Right atrium auricular region (tissue), 2 donors: ENCODE measurements at regions not wholly inside any gene's neighbourhood (a gene's known extent, or its start where the extent isn't known, plus 50 kb on each side); places are given as distances from the start of the nearest gene placed in this dataset.
"Not testable (repeated sequence)": the region's sequence is repeated elsewhere in the genome, so short reads cannot be mapped to it uniquely, and the experiment has no call there.

Experiments
- DNase-seq: peaks from one replicate; pipeline ENCODE4 v3.0.0-alpha.2; 2019; ENCODE audit warnings: low spot score
- H3K27ac ChIP-seq, 2 donors: fragments of 200-600 bp; sonication (generic); 1 replicate in 1 of 2; 2 replicates in 1 of 2; pipeline ENCODE4 v1.5.1; 2016 to 2019
- H3K27me3 ChIP-seq, 2 donors: fragments of 200-600 bp; sonication (generic); one replicate each; pipeline versions ENCODE4 v1.5.1 to v1.6.0; 2017 to 2019
- H3K36me3 ChIP-seq: fragments of 200-600 bp; sonication (generic); one replicate; pipeline ENCODE4 v1.5.1; 2016
- H3K4me1 ChIP-seq, 2 donors: fragments of 200-600 bp; sonication (generic); one replicate each; pipeline versions ENCODE4 v1.5.1 to v1.6.0; 2017 to 2019
- H3K4me3 ChIP-seq, 2 donors: fragments of 200-600 bp; sonication (generic); 1 replicate in 1 of 2; 2 replicates in 1 of 2; pipeline ENCODE4 v1.5.1; 2017 to 2019; ENCODE audit warnings: mild to moderate bottlenecking in 1 of 2, moderate library complexity in 1 of 2
- H3K9me3 ChIP-seq, 2 donors: fragments of 200-600 bp; sonication (generic); one replicate each; pipeline ENCODE4 v1.5.1; 2019
- CTCF ChIP-seq, 2 donors: fragments of 200-600 bp; sonication (generic); IDR thresholded peaks; one replicate each; pipeline ENCODE4 v1.5.1; 2019; ENCODE audit warnings: antibody characterized with exemption in 2 of 2

- Histone ChIP-seq H3K4me3 (no peak overlapping the region), H3K9me3 (no peaks in the 10 kb centered on the region), H3K4me1 (no peaks in the 10 kb centered on the region), H3K27ac (no peak overlapping the region), H3K27me3 (no peaks in the 10 kb centered on the region), H3K36me3 (no peaks in the 10 kb centered on the region)
- TF ChIP-seq CTCF (IDR thresholded peaks at IDR 0.05), result no peak
- DNase-seq, result no peak
Observed at GRCh38 chr2:140085674-140086073, 1305.5 kb upstream of the NXPH2 start.

- Histone ChIP-seq H3K4me1 (no peaks in the 10 kb centered on the region), H3K4me3 (no peak overlapping the region), H3K36me3 (no peaks in the 10 kb centered on the region), H3K27ac (no peak overlapping the region), H3K27me3 (no peaks in the 10 kb centered on the region), H3K9me3 (no peaks in the 10 kb centered on the region)
- DNase-seq, result no peak
- TF ChIP-seq CTCF (IDR thresholded peaks at IDR 0.05), result no peak
Observed at GRCh38 chr2:140079038-140079437, 1298.8 kb upstream of the NXPH2 start.

- TF ChIP-seq CTCF (IDR thresholded peaks at IDR 0.05), result no peak
- DNase-seq, result no peak
Observed at GRCh38 chr2:140076164-140076563, 1296.0 kb upstream of the NXPH2 start.

GRCh38 chr2:140073763-140074162 is 1293.6 kb upstream of the NXPH2 start:
- not testable (repeated sequence) for H3K9me3 ChIP-seq, H3K27ac ChIP-seq

More at GRCh38 chr2:140076164-140076563, 1296.0 kb upstream of the NXPH2 start:
- no peak overlapping the region for H3K27ac ChIP-seq
- no peaks in the 10 kb centered on the region for H3K4me1 ChIP-seq
- H3K27me3 ChIP-seq, result no peaks in the 10 kb centered on the region
- H3K4me3 ChIP-seq, result no peak overlapping the region
- H3K36me3 ChIP-seq, result no peaks in the 10 kb centered on the region
- no peaks in the 10 kb centered on the region for H3K9me3 ChIP-seq

GRCh38 chr2:140067661-140068060 is 1287.5 kb upstream of the NXPH2 start:
- Histone ChIP-seq H3K27ac (no peak overlapping the region), H3K4me3 (no peak overlapping the region), H3K27me3 (no peaks in the 10 kb centered on the region), H3K36me3 (no peaks in the 10 kb centered on the region), H3K9me3 (no peaks in the 10 kb centered on the region), H3K4me1 (no peaks in the 10 kb centered on the region)
- no peak for DNase-seq
- no peak for TF ChIP-seq CTCF (IDR thresholded peaks at IDR 0.05)

More at GRCh38 chr2:140073763-140074162, 1293.6 kb upstream of the NXPH2 start:
- H3K4me1 ChIP-seq, H3K4me3 ChIP-seq, H3K27me3 ChIP-seq, H3K36me3 ChIP-seq, DNase-seq: not testable (repeated sequence)

- no peaks in the 10 kb centered on the region for H3K4me1 ChIP-seq
- no peaks in the 10 kb centered on the region for H3K36me3 ChIP-seq
- H3K9me3 ChIP-seq, result no peaks in the 10 kb centered on the region
- no peak overlapping the region for H3K4me3 ChIP-seq
- no peak overlapping the region for H3K27ac ChIP-seq
- H3K27me3 ChIP-seq, result no peaks in the 10 kb centered on the region
- no peak for TF ChIP-seq CTCF (IDR thresholded peaks at IDR 0.05)
- no peak for DNase-seq
Observed at GRCh38 chr2:140064243-140064642, 1284.1 kb upstream of the NXPH2 start.
